SU-DHL-6 (cell line): ENCODE measurements at regions not wholly inside any gene's neighbourhood (a gene's known extent, or its start where the extent isn't known, plus 50 kb on each side); places are given as distances from the start of the nearest gene placed in this dataset.

Experiments
- CTCF ChIP-seq: fragments of 200-600 bp; sonication (generic); IDR thresholded peaks from one replicate; pipeline ENCODE4 v1.5.1; 2017; ENCODE audit warnings: antibody characterized with exemption, mild to moderate bottlenecking, low read length, moderate library complexity; ENCODE audit not compliant: insufficient read depth, poor library complexity, severe bottlenecking
- EZH2phosphoT487 ChIP-seq: fragments of 200-600 bp; sonication (generic), shearing (Covaris generic); conservative IDR thresholded peaks from 2 replicates; pipeline ENCODE4 v1.6.1; 2018; ENCODE audit warnings: mild to moderate bottlenecking, antibody characterized with exemption, low read length, moderate library complexity, mixed read lengths

DNA sequence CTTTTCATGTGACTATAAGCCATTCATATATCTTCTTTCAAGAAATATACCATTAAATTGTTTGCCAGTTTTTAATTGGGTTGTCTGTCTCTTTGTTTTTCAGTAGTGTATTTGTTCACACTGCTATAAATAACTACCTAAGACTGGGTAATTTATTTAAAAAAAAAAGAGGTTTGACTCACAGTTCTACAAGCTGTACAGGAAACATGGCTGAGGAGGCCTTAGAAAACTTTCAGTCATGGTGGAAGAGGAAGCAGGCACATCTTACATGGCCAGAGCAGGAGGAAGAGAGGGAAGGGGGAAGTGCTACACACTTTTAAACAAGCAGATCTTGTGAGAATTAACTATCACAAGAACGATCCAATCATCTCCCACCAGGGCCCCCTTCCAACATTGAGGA, 255.3 kb downstream of the EPM2A start:
- TF ChIP-seq CTCF, result no peak
- TF ChIP-seq EZH2phosphoT487, result no peak
